Fibroblast of villous mesenchyme (primary cell): ENCODE measurements at regions not wholly inside any gene's neighbourhood (a gene's known extent, or its start where the extent isn't known, plus 50 kb on each side); places are given as distances from the start of the nearest gene placed in this dataset.
A peak's percentile ranks its signal among the peaks of the same experiment; 100 is the strongest.

ENCODE experiments used
- DNase-seq: peaks from one replicate; pipeline ENCODE4 v3.0.0-alpha.2; 2010; ENCODE audit warnings: low read depth
- H3K4me3 ChIP-seq: 2 replicates; pipeline ENCODE4 v1.5.1; 2011; ENCODE audit warnings: low read depth, mild to moderate bottlenecking, low read length
- CTCF ChIP-seq: IDR thresholded peaks from 2 replicates; pipeline ENCODE4 v1.5.1; 2012; ENCODE audit warnings: low read depth, mild to moderate bottlenecking, low read length; ENCODE audit not compliant: insufficient read depth

- no peak for TF ChIP-seq CTCF
- no peak for DNase-seq
Observed at GRCh38 chr1:8184301-8184700, 133.6 kb upstream of the SLC45A1 start.

GRCh38 chr1:8182034-8182761, 135.7 kb upstream of the SLC45A1 start:
- peak; percentile 96 for DNase-seq
- H3K4me3 ChIP-seq = peak overlapping the region; percentile 25
- TF ChIP-seq CTCF = no peak

More at GRCh38 chr1:8184301-8184700, 133.6 kb upstream of the SLC45A1 start:
- no peak overlapping the region for H3K4me3 ChIP-seq

GRCh38 chr1:8179132-8179793, 138.7 kb upstream of the SLC45A1 start:
- TF ChIP-seq CTCF = no peak

GRCh38 chr1:8176279-8176678, 141.6 kb upstream of the SLC45A1 start:
- DNase-seq = no peak

More at GRCh38 chr1:8179132-8179793, 138.7 kb upstream of the SLC45A1 start:
- no peak for DNase-seq
- H3K4me3 ChIP-seq = no peak overlapping the region

GRCh38 chr1:8174807-8175206, 143.1 kb upstream of the SLC45A1 start:
- H3K4me3 ChIP-seq = no peak overlapping the region
- TF ChIP-seq CTCF = no peak
- DNase-seq = peak; percentile 13

More at GRCh38 chr1:8176279-8176678, 141.6 kb upstream of the SLC45A1 start:
- no peak for TF ChIP-seq CTCF
- H3K4me3 ChIP-seq = no peak overlapping the region

- no peak for DNase-seq
- no peak overlapping the region for H3K4me3 ChIP-seq
- TF ChIP-seq CTCF = no peak
Observed at GRCh38 chr1:8171751-8172464, 145.8 kb upstream of the ERRFI1 start.
